Ovary (tissue), 7 donors: ENCODE measurements at regions not wholly inside any gene's neighbourhood (a gene's known extent, or its start where the extent isn't known, plus 50 kb on each side); places are given as distances from the start of the nearest gene placed in this dataset.

Experiments used
- DNase-seq, 5 donors: peaks; one replicate each; pipeline ENCODE4 v3.0.0-alpha.2; 2019 to 2020
- H3K27ac ChIP-seq, 2 donors: fragments of 200-600 bp; one replicate each; pipeline versions ENCODE4 v1.5.1 to v1.8.0; 2019 to 2022
- H3K27me3 ChIP-seq: fragments of 200-600 bp; one replicate; pipeline ENCODE4 v1.8.0; 2022
- H3K36me3 ChIP-seq: fragments of 200-600 bp; sonication (generic); one replicate; pipeline ENCODE4 v1.5.1; 2019
- H3K4me1 ChIP-seq: one replicate; pipeline ENCODE4 v1.8.1; 2013; ENCODE audit warnings: mild to moderate bottlenecking, moderate library complexity; ENCODE audit not compliant: insufficient read depth
- H3K4me3 ChIP-seq: fragments of 200-600 bp; sonication (generic); one replicate; pipeline ENCODE4 v1.5.1; 2017
- H3K9me3 ChIP-seq, 2 donors: fragments of 200-600 bp in 1 of 2; sonication (generic) in 1 of 2; one replicate each; pipeline versions ENCODE4 v1.5.1 to v1.8.1; 2013 to 2019; ENCODE audit warnings: mild to moderate bottlenecking in 1 of 2, moderate library complexity in 1 of 2
- CTCF ChIP-seq, 3 donors: fragments of 450-650 bp in 2 of 3; fragments of 200-600 bp in 1 of 3; IDR thresholded peaks; one replicate each; pipeline versions ENCODE4 v1.5.1 to v1.8.0; 2016 to 2022; ENCODE audit warnings: antibody characterized with exemption in 3 of 3, mild to moderate bottlenecking in 1 of 3
- EP300 ChIP-seq: sonication (generic); formaldehyde crosslinking; IDR thresholded peaks from one replicate; pipeline ENCODE4 v1.6.1; 2017; ENCODE audit warnings: antibody characterized with exemption
- POLR2A ChIP-seq: fragments of 450-650 bp; IDR thresholded peaks from one replicate; pipeline ENCODE4 v1.6.1; 2017; ENCODE audit warnings: antibody characterized with exemption, mild to moderate bottlenecking, moderate library complexity
- WGBS, 3 donors: extraction: QIAGEN DNeasy Blood & Tissue Kit in 1 of 3; methylation state at CpG; one replicate each; pipeline versions ENCODE4 v1.1.5 to v1.1.7; 2013 to 2017; 5-methylcytosine and 5-hydroxymethylcytosine counted together
- intact Hi-C, 4 donors: fragments of 100-400 bp; cut with DNase I; formaldehyde crosslinking; loops; one replicate each; pipeline versions ENCODE4 v1.11.0 to v1.15.1; 2022 to 2023
- donor health status: DM: no; HTN: no; CAD: no; lungs with moderate emphysema.
- donor health status: DM: no; HTN: no; CAD: no.
- donor health status: Bipolar disorder and iron deficiency.
- donor health status: DM: no; HTN: no; CAD: no.
- donor health status: DM: yes; HTN: yes; CAD: no.

- Histone ChIP-seq H3K27ac (no peak overlapping the region), H3K27me3 (no peaks in the 10 kb centered on the region), H3K4me1 (no peaks in the 10 kb centered on the region), H3K36me3 (no peaks in the 10 kb centered on the region), H3K4me3 (no peak overlapping the region), H3K9me3 (no peaks in the 10 kb centered on the region)
- no peak for TF ChIP-seq POLR2A
- no peak for TF ChIP-seq EP300
- TF ChIP-seq CTCF (IDR thresholded peaks at IDR 0.05) = no peak
- intact Hi-C loops = no loop called here
- 81 to 95% (median 82%) methylated on average over 2 of the region's 2 CpGs for WGBS, 3 donors
- no peak for DNase-seq
Observed at GRCh38 chr7:46835556-46835955, 746.4 kb downstream of the TNS3 start.

GRCh38 chr7:46834921-46835320 is 747.0 kb downstream of the TNS3 start:
- no peak for DNase-seq
- Histone ChIP-seq H3K9me3 (no peaks in the 10 kb centered on the region), H3K27ac (no peak overlapping the region), H3K4me1 (no peaks in the 10 kb centered on the region), H3K36me3 (no peaks in the 10 kb centered on the region), H3K27me3 (no peaks in the 10 kb centered on the region), H3K4me3 (no peak overlapping the region)
- no peak for TF ChIP-seq EP300
- no peak for TF ChIP-seq CTCF (IDR thresholded peaks at IDR 0.05)
- TF ChIP-seq POLR2A = no peak
- intact Hi-C loops = no loop called here
- 81 to 89% (median 85%) methylated on average over 5 of the region's 5 CpGs for WGBS, 3 donors

DNA sequence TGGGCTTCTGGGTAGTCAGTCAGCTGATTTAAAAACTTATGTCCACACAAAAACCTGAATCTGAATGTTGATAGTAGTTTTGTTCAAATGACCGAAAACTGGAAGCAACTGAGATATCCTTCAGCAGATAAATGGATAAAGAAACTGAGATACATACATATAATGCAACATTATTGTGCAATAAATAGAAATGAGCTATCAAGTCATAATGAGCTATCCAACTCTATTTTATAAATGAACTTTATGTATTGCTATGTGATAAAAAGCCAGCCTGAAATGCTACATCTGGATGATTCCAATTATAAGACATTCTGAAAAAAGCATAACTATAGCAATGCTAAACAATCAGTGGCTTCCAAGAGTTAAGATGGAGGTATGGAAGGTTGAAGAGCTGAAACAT is 748.7 kb downstream of the TNS3 start:
- intact Hi-C loops = no loop called here
- Histone ChIP-seq H3K4me1 (no peaks in the 10 kb centered on the region), H3K27ac (no peak overlapping the region), H3K36me3 (no peaks in the 10 kb centered on the region), H3K27me3 (no peaks in the 10 kb centered on the region), H3K4me3 (no peak overlapping the region), H3K9me3 (no peaks in the 10 kb centered on the region)
- no peak for TF ChIP-seq CTCF (IDR thresholded peaks at IDR 0.05)
- no peak for TF ChIP-seq POLR2A
- no peak for TF ChIP-seq EP300
- DNase-seq = no peak
- WGBS, 3 donors = 90 to 95% (median 94%) methylated on average over 1 of the region's 1 CpG

DNA sequence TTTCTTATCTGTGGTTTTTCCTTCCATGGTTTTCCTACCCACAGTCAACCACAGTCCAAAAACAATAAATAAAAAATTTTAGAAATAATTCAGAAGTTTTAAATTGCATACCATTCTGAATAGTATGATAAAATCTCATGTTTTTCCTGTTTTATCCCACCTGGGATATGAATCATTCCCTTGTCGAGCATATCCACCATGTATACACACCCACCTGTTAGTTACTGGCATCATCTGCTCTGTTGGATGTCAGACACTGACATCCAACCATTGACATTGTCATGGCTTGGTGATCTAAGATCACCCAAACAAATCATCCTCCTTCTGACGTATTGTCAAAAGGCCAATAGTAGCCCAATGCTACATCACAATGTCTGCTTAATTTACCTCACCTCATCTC is 749.8 kb downstream of the TNS3 start:
- Histone ChIP-seq H3K9me3 (peaks cover 0 to 3% of the 10 kb centered on the region in 2 donors), H3K4me1 (no peaks in the 10 kb centered on the region), H3K4me3 (no peak overlapping the region), H3K36me3 (no peaks in the 10 kb centered on the region), H3K27ac (no peak overlapping the region), H3K27me3 (no peaks in the 10 kb centered on the region)
- TF ChIP-seq CTCF (IDR thresholded peaks at IDR 0.05) = no peak
- no peak for TF ChIP-seq EP300
- 83 to 85% (median 84%) methylated on average over 2 of the region's 2 CpGs for WGBS, 3 donors
- DNase-seq = no peak
- intact Hi-C loops = no loop called here

DNA sequence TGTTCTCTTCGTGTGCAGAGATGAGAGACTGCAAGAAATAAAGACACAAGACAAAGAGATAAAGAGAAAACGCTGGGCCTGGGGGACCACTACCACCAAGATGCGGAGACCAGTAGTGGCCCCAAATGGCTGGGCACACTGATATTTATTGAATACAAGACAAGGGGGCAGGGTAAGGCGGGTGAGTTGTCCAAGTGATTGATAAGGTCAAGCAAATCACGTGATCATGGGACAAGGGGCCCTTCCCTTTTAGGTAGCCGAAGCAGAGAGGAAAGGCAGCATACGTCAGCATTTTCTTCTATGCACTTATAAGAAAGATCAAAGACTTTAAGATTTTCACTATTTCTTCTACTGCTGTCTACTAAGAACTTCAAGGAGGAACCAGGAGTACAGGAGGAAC is 762.1 kb downstream of the TNS3 start:
- WGBS, 3 donors = 91 to 93% (median 93%) methylated on average over 7 of the region's 7 CpGs
- intact Hi-C loops = no loop called here
- no peak for DNase-seq
- no peak for TF ChIP-seq POLR2A
- no peak for TF ChIP-seq EP300
- TF ChIP-seq CTCF (IDR thresholded peaks at IDR 0.05) = no peak
- H3K4me3 ChIP-seq = no peak overlapping the region
- no peaks in the 10 kb centered on the region for H3K36me3 ChIP-seq
- no peaks in the 10 kb centered on the region for H3K4me1 ChIP-seq
- no peaks in the 10 kb centered on the region for H3K9me3 ChIP-seq
- no peak overlapping the region for H3K27ac ChIP-seq
- no peaks in the 10 kb centered on the region for H3K27me3 ChIP-seq
